Heart left ventricle (tissue), 13 donors: ENCODE measurements at regions not wholly inside any gene's neighbourhood (a gene's known extent, or its start where the extent isn't known, plus 50 kb on each side); places are given as distances from the start of the nearest gene placed in this dataset.

ENCODE experiments used
- POLR2A ChIP-seq, 2 donors: fragments of 450-650 bp; IDR thresholded peaks; one replicate each; pipeline ENCODE4 v1.6.1; 2017; ENCODE audit warnings: antibody characterized with exemption in 2 of 2, mild to moderate bottlenecking in 2 of 2, moderate library complexity in 2 of 2
- TF ChIP-seq, protein P1 (sequence below), 12 donors: fragments of 200-600 bp; sonication (generic) in 4 of 12; IDR thresholded peaks; one replicate each; pipeline versions ENCODE4 v1.5.0 to v1.8.0; 2018 to 2022; ENCODE audit warnings: antibody characterized with exemption in 12 of 12, mild to moderate bottlenecking in 5 of 12
- donor health status: ischemic (EF 13 %, LVEDD 7.1; RV severe dilation, severe dysfunction).
- donor health status: DM: no; HTN: yes; CAD: no.
- donor health status: DM: no; HTN: no; CAD: no.
- donor health status: ischemic (EF 25% LVEDD 6.9; RV normal size, moderate dysfunction).
- donor health status: ischemic (EF 25% LVEDD 5.7; RV mildly dilated, moderate dysfunction).
- donor health status: ischemic (EF 35%, LVEDD 5.7; RV mildly dilated, moderate dysfunction).
- donor health status: nonischemic (EF 11% LVEDD 7.7; RV severe dilation, severe dysfunction).
- donor health status: DM: yes; HTN: yes; CAD: no.
- donor health status: PGD.
- donor health status: ischemic (EF 29% LVEDD 5.4; RV normal size, mild dysfunction).
- donor health status: nonischemic (EF 23%, LVEDD 6.1; RV moderate dilation, normal function).

DNA sequence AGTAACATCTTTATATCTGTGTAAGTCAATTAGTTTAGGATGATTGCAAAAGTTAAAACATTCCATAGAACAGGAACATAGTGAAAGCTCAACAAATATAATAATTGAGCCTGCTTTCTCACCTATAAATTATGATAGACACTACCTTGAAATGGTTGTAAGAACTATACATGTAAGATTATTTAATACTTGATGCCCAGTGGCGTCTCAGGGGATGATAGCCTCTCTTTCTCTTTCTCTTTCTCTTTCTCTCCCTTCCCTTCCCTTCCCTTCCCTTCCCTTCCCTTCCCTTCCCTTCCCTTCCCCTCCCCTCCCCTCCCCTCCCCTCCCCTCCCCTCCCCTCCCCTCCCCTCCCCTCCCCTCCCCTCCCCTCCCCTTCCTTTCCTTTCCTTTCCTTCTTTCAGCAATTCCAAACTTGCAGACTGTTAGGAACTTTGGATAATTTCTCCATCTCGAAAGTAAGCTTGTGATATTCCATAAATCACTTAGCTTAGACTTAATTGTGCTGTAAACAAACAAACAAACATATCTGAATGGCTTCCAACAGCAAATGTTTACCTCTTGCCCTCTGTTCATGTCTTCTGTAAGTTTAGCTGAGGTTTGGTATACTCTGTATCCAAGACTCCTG is 1102.7 kb downstream of the TSN start:
- TF ChIP-seq POLR2A (IDR thresholded peaks at IDR 0.05) = no peak
- TF ChIP-seq, protein P1, sequence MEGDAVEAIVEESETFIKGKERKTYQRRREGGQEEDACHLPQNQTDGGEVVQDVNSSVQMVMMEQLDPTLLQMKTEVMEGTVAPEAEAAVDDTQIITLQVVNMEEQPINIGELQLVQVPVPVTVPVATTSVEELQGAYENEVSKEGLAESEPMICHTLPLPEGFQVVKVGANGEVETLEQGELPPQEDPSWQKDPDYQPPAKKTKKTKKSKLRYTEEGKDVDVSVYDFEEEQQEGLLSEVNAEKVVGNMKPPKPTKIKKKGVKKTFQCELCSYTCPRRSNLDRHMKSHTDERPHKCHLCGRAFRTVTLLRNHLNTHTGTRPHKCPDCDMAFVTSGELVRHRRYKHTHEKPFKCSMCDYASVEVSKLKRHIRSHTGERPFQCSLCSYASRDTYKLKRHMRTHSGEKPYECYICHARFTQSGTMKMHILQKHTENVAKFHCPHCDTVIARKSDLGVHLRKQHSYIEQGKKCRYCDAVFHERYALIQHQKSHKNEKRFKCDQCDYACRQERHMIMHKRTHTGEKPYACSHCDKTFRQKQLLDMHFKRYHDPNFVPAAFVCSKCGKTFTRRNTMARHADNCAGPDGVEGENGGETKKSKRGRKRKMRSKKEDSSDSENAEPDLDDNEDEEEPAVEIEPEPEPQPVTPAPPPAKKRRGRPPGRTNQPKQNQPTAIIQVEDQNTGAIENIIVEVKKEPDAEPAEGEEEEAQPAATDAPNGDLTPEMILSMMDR (IDR thresholded peaks at IDR 0.05) = no peak
